ENCODE measurements at regions not wholly inside any gene's neighbourhood (a gene's known extent, or its start where the extent isn't known, plus 50 kb on each side); places are given as distances from the start of the nearest gene placed in this dataset.

DNA sequence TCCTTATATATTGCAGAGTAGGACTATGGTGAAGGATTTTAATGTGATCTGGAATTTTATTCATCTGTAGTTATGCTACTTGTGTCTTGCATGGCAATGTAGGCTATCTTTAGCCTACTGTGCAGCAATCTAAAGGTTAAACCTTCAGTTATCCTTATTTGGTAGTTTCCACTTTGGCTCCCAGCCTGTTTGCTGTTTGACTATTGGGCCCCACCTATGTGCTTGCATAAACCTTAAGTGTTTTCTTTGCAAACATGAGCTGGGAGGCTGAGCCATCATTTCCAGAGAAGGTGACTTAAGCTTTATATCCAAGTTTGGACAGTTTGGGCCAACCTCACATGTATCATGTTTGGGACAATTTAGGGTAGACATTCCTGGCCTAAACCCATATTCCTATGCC lies 537.5 kb downstream of the BTBD3 start:
- Histone ChIP-seq H3K9ac (ENCODE audit: low read length) (no peak overlapping the region), H3K9me3 (ENCODE audit: low read length) (peaks cover 11% of the 10 kb centered on the region), H3K4me3 (ENCODE audit: low read length) (no peak overlapping the region), H3K4me1 (ENCODE audit: low read length) (no peaks in the 10 kb centered on the region), H2AFZ (ENCODE audit: low read length) (no peak overlapping the region), H3K27ac (ENCODE audit: low read length) (no peak overlapping the region), H3K79me2 (ENCODE audit: low read length) (no peaks in the 10 kb centered on the region), H3K36me3 (ENCODE audit: insufficient read depth, low read length) (no peaks in the 10 kb centered on the region), H4K20me1 (ENCODE audit: insufficient read depth, low read depth, low read length) (no peaks in the 10 kb centered on the region), H3K4me2 (ENCODE audit: low read depth, low read length, poor library complexity, severe bottlenecking) (no peak overlapping the region), H3K9me2 (replicated peaks; ENCODE audit: insufficient read depth, low read length) (no peaks in the 10 kb centered on the region), H3K27me3 (ENCODE audit: low read length) (no peaks in the 10 kb centered on the region)
- no peak for DNase-seq

DNA sequence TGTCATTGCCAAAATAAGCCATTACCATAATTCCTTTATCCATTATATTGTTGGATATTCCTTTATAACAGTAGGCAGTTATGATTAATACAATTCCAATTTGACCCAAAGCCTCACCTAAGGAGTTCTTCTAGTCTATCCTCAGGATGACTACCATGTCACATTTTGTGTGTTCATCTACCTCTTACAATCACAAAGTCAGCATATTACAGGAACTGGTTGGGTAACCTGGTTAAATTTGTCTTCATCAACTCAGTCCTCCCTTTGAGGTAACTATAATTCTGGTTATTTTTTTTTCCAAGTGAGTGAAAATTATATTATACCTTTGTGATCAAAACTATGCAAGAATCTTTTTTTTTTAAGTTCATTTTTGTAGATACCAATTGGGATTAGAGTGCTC lies 540.5 kb downstream of the BTBD3 start:
- H4K20me1 ChIP-seq (ENCODE audit: insufficient read depth, low read depth, low read length): no peaks in the 10 kb centered on the region
- no peaks in the 10 kb centered on the region for H3K27me3 ChIP-seq (ENCODE audit: low read length)
- no peaks in the 10 kb centered on the region for H3K9me2 ChIP-seq (replicated peaks; ENCODE audit: insufficient read depth, low read length)
- H3K4me2 ChIP-seq (ENCODE audit: low read depth, low read length, poor library complexity, severe bottlenecking): no peak overlapping the region
- DNase-seq: no peak
- no peak overlapping the region for H3K27ac ChIP-seq (ENCODE audit: low read length)
- H2AFZ ChIP-seq (ENCODE audit: low read length): no peak overlapping the region
- no peaks in the 10 kb centered on the region for H3K4me1 ChIP-seq (ENCODE audit: low read length)
- H3K36me3 ChIP-seq (ENCODE audit: insufficient read depth, low read length): no peaks in the 10 kb centered on the region
- no peaks in the 10 kb centered on the region for H3K79me2 ChIP-seq (ENCODE audit: low read length)
- peaks cover 14% of the 10 kb centered on the region for H3K9me3 ChIP-seq (ENCODE audit: low read length)
- no peak overlapping the region for H3K4me3 ChIP-seq (ENCODE audit: low read length)
- H3K9ac ChIP-seq (ENCODE audit: low read length): no peak overlapping the region

DNA sequence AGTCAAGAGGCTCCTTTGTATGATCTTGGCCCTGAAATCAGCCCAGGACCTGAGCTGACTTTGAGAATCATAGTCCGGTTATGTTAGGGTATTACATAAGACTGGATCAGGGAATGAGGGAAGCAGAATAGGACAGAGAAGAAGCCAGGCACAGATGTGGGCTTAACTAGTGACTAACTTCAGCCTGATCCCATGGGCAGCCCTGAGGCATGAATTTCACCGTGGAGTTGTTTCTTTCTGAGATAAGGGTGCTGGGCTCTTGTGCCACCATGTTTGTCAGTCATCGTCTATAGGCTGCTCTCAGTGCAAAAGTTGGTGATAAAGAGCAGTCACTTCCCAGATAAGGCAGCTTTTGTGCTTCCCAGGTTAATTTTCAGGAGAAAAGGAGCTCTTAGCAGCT lies 544.7 kb upstream of the SPTLC3 start:
- H3K9me2 ChIP-seq (replicated peaks; ENCODE audit: insufficient read depth, low read length): no peaks in the 10 kb centered on the region
- H3K27me3 ChIP-seq (ENCODE audit: low read length): no peaks in the 10 kb centered on the region
- H3K27ac ChIP-seq (ENCODE audit: low read length): no peak overlapping the region
- no peaks in the 10 kb centered on the region for H3K79me2 ChIP-seq (ENCODE audit: low read length)
- H3K4me3 ChIP-seq (ENCODE audit: low read length): no peak overlapping the region
- no peak for DNase-seq
- H4K20me1 ChIP-seq (ENCODE audit: insufficient read depth, low read depth, low read length): no peaks in the 10 kb centered on the region
- H2AFZ ChIP-seq (ENCODE audit: low read length): no peak overlapping the region
- H3K4me1 ChIP-seq (ENCODE audit: low read length): no peaks in the 10 kb centered on the region
- no peaks in the 10 kb centered on the region for H3K36me3 ChIP-seq (ENCODE audit: insufficient read depth, low read length)
- no peak overlapping the region for H3K9ac ChIP-seq (ENCODE audit: low read length)
- peaks cover 7% of the 10 kb centered on the region for H3K9me3 ChIP-seq (ENCODE audit: low read length)
- no peak overlapping the region for H3K4me2 ChIP-seq (ENCODE audit: low read depth, low read length, poor library complexity, severe bottlenecking)

DNA sequence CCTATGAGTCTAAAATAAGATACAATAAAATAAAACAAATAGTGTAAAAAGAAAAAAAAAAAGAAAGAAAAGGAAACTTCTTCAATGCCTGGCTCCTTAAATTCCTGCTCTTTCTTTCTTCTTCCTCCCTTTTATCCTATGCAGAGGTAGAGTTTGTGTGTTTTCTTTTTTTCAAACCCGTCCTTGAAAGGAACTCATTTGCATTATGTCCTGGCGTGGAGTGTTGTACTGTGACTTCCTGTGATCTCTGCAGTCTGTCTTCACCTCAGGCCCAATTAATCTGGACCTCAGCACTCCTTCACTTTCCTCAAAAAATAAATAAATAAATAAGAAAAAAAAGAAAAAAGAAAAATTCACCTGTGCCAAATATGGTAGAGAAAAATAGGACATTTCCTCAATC lies 541.9 kb upstream of the SPTLC3 start:
- Histone ChIP-seq H3K9me2 (replicated peaks; ENCODE audit: insufficient read depth, low read length) (no peaks in the 10 kb centered on the region), H3K4me2 (ENCODE audit: low read depth, low read length, poor library complexity, severe bottlenecking) (no peak overlapping the region), H4K20me1 (ENCODE audit: insufficient read depth, low read depth, low read length) (no peaks in the 10 kb centered on the region), H3K36me3 (ENCODE audit: insufficient read depth, low read length) (no peaks in the 10 kb centered on the region), H3K4me1 (ENCODE audit: low read length) (no peaks in the 10 kb centered on the region), H3K9me3 (ENCODE audit: low read length) (peaks cover 4% of the 10 kb centered on the region; the same call in 1 of the 2 replicates), H3K4me3 (ENCODE audit: low read length) (no peak overlapping the region), H3K27ac (ENCODE audit: low read length) (no peak overlapping the region), H3K79me2 (ENCODE audit: low read length) (no peaks in the 10 kb centered on the region), H2AFZ (ENCODE audit: low read length) (no peak overlapping the region), H3K9ac (ENCODE audit: low read length) (no peak overlapping the region), H3K27me3 (ENCODE audit: low read length) (no peaks in the 10 kb centered on the region)
- no peak for DNase-seq

DNA sequence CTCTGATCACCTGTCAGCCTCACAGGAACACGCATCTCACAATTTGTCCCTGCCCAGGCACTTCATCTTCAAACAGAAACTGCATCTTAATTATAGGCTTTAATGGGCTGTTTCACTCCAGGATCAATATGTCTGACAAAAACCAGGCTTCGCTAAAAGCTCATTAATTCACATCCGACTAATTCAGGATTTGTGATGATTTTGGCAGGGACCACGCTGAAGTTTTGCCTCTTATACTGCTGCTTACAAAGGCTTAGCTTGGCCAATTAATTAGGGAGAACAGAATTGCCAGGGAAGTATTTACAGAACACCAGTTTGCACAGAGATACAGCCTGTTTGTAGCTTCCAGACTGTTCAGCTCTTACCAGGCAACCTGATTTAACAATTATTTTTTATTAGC lies 541.0 kb upstream of the SPTLC3 start:
- H4K20me1 ChIP-seq (ENCODE audit: insufficient read depth, low read depth, low read length): no peaks in the 10 kb centered on the region
- no peak for DNase-seq
- no peak overlapping the region for H3K4me2 ChIP-seq (ENCODE audit: low read depth, low read length, poor library complexity, severe bottlenecking)
- no peak overlapping the region for H3K4me3 ChIP-seq (ENCODE audit: low read length)
- no peak overlapping the region for H3K9ac ChIP-seq (ENCODE audit: low read length)
- no peaks in the 10 kb centered on the region for H3K79me2 ChIP-seq (ENCODE audit: low read length)
- H3K36me3 ChIP-seq (ENCODE audit: insufficient read depth, low read length): no peaks in the 10 kb centered on the region
- H3K4me1 ChIP-seq (ENCODE audit: low read length): no peaks in the 10 kb centered on the region
- no peak overlapping the region for H2AFZ ChIP-seq (ENCODE audit: low read length)
- H3K9me2 ChIP-seq (replicated peaks; ENCODE audit: insufficient read depth, low read length): no peaks in the 10 kb centered on the region
- peaks cover 4% of the 10 kb centered on the region; the same call in 1 of the 2 replicates for H3K9me3 ChIP-seq (ENCODE audit: low read length)
- H3K27me3 ChIP-seq (ENCODE audit: low read length): no peaks in the 10 kb centered on the region
- no peak overlapping the region for H3K27ac ChIP-seq (ENCODE audit: low read length)

DNA sequence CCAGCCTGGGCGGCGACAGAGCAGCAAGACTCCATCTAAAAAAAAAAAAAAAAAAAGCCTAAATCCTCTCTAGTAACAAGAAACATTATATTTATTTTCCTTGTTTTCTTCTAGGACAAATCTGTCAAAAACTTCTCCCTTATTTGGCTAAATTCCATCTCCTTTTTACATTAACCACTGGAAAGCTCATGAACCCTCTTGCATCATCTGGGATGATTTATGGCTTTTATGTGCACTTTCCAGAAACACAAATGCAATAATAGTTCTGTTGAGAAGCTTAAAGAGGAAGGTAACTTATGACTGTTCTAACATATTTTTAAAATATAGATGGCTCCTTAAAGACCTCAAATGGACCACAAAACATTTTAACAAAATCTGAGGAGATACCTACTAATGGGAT lies 526.1 kb upstream of the SPTLC3 start:
- no peak overlapping the region for H3K27ac ChIP-seq (ENCODE audit: low read length)
- H3K4me3 ChIP-seq (ENCODE audit: low read length): no peak overlapping the region
- H3K9me3 ChIP-seq (ENCODE audit: low read length): peaks cover 4% of the 10 kb centered on the region; the same call in 1 of the 2 replicates
- H3K9me2 ChIP-seq (replicated peaks; ENCODE audit: insufficient read depth, low read length): no peaks in the 10 kb centered on the region
- no peaks in the 10 kb centered on the region for H3K4me1 ChIP-seq (ENCODE audit: low read length)
- H4K20me1 ChIP-seq (ENCODE audit: insufficient read depth, low read depth, low read length): no peaks in the 10 kb centered on the region
- no peak overlapping the region for H2AFZ ChIP-seq (ENCODE audit: low read length)
- H3K9ac ChIP-seq (ENCODE audit: low read length): no peak overlapping the region
- H3K79me2 ChIP-seq (ENCODE audit: low read length): no peaks in the 10 kb centered on the region
- no peaks in the 10 kb centered on the region for H3K36me3 ChIP-seq (ENCODE audit: insufficient read depth, low read length)
- no peak for DNase-seq
- no peaks in the 10 kb centered on the region for H3K27me3 ChIP-seq (ENCODE audit: low read length)
- H3K4me2 ChIP-seq (ENCODE audit: low read depth, low read length, poor library complexity, severe bottlenecking): no peak overlapping the region

DNA sequence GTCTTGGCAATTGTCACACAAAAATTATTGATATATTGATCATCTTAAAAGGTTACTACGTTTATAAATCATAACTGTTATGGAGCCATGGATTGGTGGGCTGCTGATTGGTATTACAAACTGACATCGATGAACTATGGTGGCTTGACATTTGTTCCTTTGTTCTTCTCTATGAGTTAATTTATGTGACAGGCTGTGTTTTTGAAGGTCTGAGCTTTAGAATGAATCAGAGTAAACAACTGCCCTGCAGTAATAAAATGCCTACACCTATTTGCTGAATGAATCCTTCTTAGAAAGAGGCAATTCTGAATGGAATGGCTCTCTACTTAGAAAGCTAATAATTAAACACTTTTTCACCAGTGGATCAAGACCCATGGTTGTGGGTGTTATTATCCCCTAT lies 506.3 kb upstream of the SPTLC3 start:
- Histone ChIP-seq H3K9me2 (replicated peaks; ENCODE audit: insufficient read depth, low read length) (no peaks in the 10 kb centered on the region), H3K4me2 (ENCODE audit: low read depth, low read length, poor library complexity, severe bottlenecking) (no peak overlapping the region), H3K9ac (ENCODE audit: low read length) (no peak overlapping the region), H3K36me3 (ENCODE audit: insufficient read depth, low read length) (no peaks in the 10 kb centered on the region), H4K20me1 (ENCODE audit: insufficient read depth, low read depth, low read length) (no peaks in the 10 kb centered on the region), H3K27me3 (ENCODE audit: low read length) (no peaks in the 10 kb centered on the region), H3K27ac (ENCODE audit: low read length) (no peak overlapping the region), H3K79me2 (ENCODE audit: low read length) (no peaks in the 10 kb centered on the region), H3K4me3 (ENCODE audit: low read length) (no peak overlapping the region), H3K9me3 (ENCODE audit: low read length) (no peaks in the 10 kb centered on the region; the same call in 1 of the 2 replicates), H2AFZ (ENCODE audit: low read length) (no peak overlapping the region), H3K4me1 (ENCODE audit: low read length) (no peaks in the 10 kb centered on the region)
- DNase-seq: no peak

DNA sequence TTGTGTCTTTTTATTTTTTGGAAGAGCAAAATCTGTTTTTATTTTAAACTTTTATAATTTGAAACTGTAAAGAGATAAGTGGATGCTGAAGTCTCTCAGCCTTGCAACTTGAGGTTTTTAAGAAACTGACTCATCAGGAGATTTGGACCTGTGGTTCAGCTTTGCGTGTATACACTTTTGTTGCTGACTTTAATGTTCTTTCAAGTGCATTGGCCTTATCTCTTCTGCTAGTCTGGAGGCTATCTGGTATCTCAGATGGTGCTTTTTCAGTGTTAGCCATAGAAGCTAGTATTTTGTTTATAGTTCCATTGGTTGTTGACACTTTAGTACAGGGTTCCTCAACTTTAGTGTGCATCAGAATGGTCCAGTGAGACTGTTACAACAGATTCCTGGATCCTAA lies 504.0 kb upstream of the SPTLC3 start:
- H3K4me2 ChIP-seq (ENCODE audit: low read depth, low read length, poor library complexity, severe bottlenecking): no peak overlapping the region
- no peaks in the 10 kb centered on the region for H4K20me1 ChIP-seq (ENCODE audit: insufficient read depth, low read depth, low read length)
- no peak for DNase-seq
- H3K36me3 ChIP-seq (ENCODE audit: insufficient read depth, low read length): no peaks in the 10 kb centered on the region
- H3K4me3 ChIP-seq (ENCODE audit: low read length): no peak overlapping the region
- H3K4me1 ChIP-seq (ENCODE audit: low read length): no peaks in the 10 kb centered on the region
- no peaks in the 10 kb centered on the region for H3K9me2 ChIP-seq (replicated peaks; ENCODE audit: insufficient read depth, low read length)
- no peaks in the 10 kb centered on the region for H3K79me2 ChIP-seq (ENCODE audit: low read length)
- H2AFZ ChIP-seq (ENCODE audit: low read length): no peak overlapping the region
- no peaks in the 10 kb centered on the region; the same call in 1 of the 2 replicates for H3K9me3 ChIP-seq (ENCODE audit: low read length)
- no peaks in the 10 kb centered on the region for H3K27me3 ChIP-seq (ENCODE audit: low read length)
- H3K9ac ChIP-seq (ENCODE audit: low read length): no peak overlapping the region
- no peak overlapping the region for H3K27ac ChIP-seq (ENCODE audit: low read length)

DNA sequence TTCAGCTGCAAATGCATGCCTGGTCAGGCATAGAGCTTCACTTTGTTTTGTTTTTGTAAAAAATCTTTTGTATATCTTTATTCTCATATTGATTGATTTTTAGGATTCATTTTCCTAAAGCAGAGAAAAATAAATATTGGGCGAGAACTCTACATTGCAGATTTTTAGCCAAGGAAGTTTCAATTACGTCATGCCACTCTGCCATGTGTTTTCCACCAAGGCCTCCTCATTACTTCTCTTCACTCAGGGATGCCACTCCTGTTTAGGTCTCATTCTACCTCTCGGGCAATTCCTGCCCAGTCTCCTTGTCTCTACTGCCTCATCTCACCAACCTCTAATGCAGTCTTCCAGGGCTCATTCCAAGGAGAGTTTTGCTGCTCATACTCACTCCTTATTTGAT lies 497.3 kb upstream of the SPTLC3 start:
- Histone ChIP-seq H3K27ac (ENCODE audit: low read length) (no peak overlapping the region), H3K36me3 (ENCODE audit: insufficient read depth, low read length) (no peaks in the 10 kb centered on the region), H3K9me2 (replicated peaks; ENCODE audit: insufficient read depth, low read length) (no peaks in the 10 kb centered on the region), H2AFZ (ENCODE audit: low read length) (no peak overlapping the region), H3K27me3 (ENCODE audit: low read length) (no peaks in the 10 kb centered on the region), H3K9ac (ENCODE audit: low read length) (no peak overlapping the region), H3K4me1 (ENCODE audit: low read length) (peaks cover 11% of the 10 kb centered on the region), H3K4me2 (ENCODE audit: low read depth, low read length, poor library complexity, severe bottlenecking) (no peak overlapping the region), H4K20me1 (ENCODE audit: insufficient read depth, low read depth, low read length) (no peaks in the 10 kb centered on the region), H3K79me2 (ENCODE audit: low read length) (no peaks in the 10 kb centered on the region), H3K4me3 (ENCODE audit: low read length) (no peak overlapping the region), H3K9me3 (ENCODE audit: low read length) (no peaks in the 10 kb centered on the region)
- no peak for DNase-seq
